Cardiac muscle cell (in vitro differentiated cells and primary cell): ENCODE measurements at regions not wholly inside any gene's neighbourhood (a gene's known extent, or its start where the extent isn't known, plus 50 kb on each side); places are given as distances from the start of the nearest gene placed in this dataset.

Source experiments
- DNase-seq, 2 donors: peaks; one replicate each; pipeline versions ENCODE4 v3.0.0 to v3.0.0-alpha.2; 2010 to 2017; ENCODE audit warnings: low read depth in 1 of 2, low spot score in 1 of 2
- H3K27ac ChIP-seq: fragments of 200-600 bp; sonication (generic); 2 replicates; pipeline ENCODE4 v1.5.1; 2016
- H3K27me3 ChIP-seq: fragments of 200-600 bp; sonication (generic); 2 replicates; pipeline ENCODE4 v1.6.0; 2016; ENCODE audit warnings: control low read depth
- H3K36me3 ChIP-seq: fragments of 200-600 bp; sonication (generic); 2 replicates; pipeline ENCODE4 v1.5.1; 2016; ENCODE audit warnings: control low read depth
- H3K4me1 ChIP-seq: fragments of 200-600 bp; sonication (generic); 2 replicates; pipeline ENCODE4 v1.8.1; 2017; ENCODE audit warnings: low read depth, mild to moderate bottlenecking, mixed run types
- H3K4me3 ChIP-seq: fragments of 200-600 bp; sonication (generic); 2 replicates; pipeline ENCODE4 v1.5.1; 2016; ENCODE audit warnings: mild to moderate bottlenecking
- H3K9me3 ChIP-seq: fragments of 200-600 bp; sonication (generic); 2 replicates; pipeline ENCODE4 v1.5.1; 2017; ENCODE audit warnings: low read depth, mild to moderate bottlenecking, control low read depth
- CTCF ChIP-seq: IDR thresholded peaks from 2 replicates; pipeline ENCODE4 v1.5.1; 2012; ENCODE audit warnings: low read depth, mild to moderate bottlenecking, low read length

DNA sequence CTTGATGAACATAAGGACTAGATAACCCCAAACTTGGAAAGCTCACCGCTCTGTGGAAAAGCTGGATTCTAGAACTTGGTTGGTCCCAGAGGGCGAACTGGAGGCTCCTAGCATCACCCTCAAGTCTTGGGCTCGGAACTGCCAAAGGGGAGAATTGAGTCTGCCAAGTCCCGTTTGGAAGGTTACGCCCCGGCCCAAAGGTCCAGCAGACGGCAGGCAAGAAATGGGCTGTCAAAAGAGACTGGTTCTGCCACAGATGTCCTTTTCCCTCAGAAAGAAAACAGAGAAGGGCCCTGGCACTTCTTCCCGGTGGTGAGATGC lies 182.2 kb downstream of the ANAPC1 start:
- H3K9me3 ChIP-seq, result no peaks in the 10 kb centered on the region
- no peaks in the 10 kb centered on the region for H3K36me3 ChIP-seq
- H3K4me1 ChIP-seq, result peaks cover 4% of the 10 kb centered on the region
- H3K27me3 ChIP-seq, result no peaks in the 10 kb centered on the region
- no peak overlapping the region for H3K27ac ChIP-seq
- no peak for DNase-seq
- TF ChIP-seq CTCF, result no peak
- H3K4me3 ChIP-seq, result no peak overlapping the region

GRCh38 chr2:111702119-111702803 lies 181.7 kb downstream of the ANAPC1 start:
- no peak overlapping the region for H3K27ac ChIP-seq
- peak; percentile 82 for TF ChIP-seq CTCF
- no peaks in the 10 kb centered on the region for H3K9me3 ChIP-seq
- peaks cover 4% of the 10 kb centered on the region for H3K4me1 ChIP-seq
- DNase-seq, result peak; percentile 56 to 80
- H3K36me3 ChIP-seq, result no peaks in the 10 kb centered on the region
- H3K27me3 ChIP-seq, result no peaks in the 10 kb centered on the region
- H3K4me3 ChIP-seq, result no peak overlapping the region

GRCh38 chr2:111702804-111703196 lies 181.2 kb downstream of the ANAPC1 start:
- Histone ChIP-seq H3K4me1 (peaks cover 4% of the 10 kb centered on the region), H3K36me3 (no peaks in the 10 kb centered on the region), H3K27ac (no peak overlapping the region), H3K9me3 (no peaks in the 10 kb centered on the region), H3K27me3 (no peaks in the 10 kb centered on the region), H3K4me3 (no peak overlapping the region)
- no peak for DNase-seq
- TF ChIP-seq CTCF, result no peak

GRCh38 chr2:111703759-111704158 lies 180.2 kb downstream of the ANAPC1 start:
- Histone ChIP-seq H3K4me1 (peaks cover 3% of the 10 kb centered on the region), H3K27ac (no peak overlapping the region), H3K9me3 (no peaks in the 10 kb centered on the region), H3K4me3 (no peak overlapping the region), H3K36me3 (no peaks in the 10 kb centered on the region), H3K27me3 (no peaks in the 10 kb centered on the region)
- no peak for TF ChIP-seq CTCF
- DNase-seq, result no peak

DNA sequence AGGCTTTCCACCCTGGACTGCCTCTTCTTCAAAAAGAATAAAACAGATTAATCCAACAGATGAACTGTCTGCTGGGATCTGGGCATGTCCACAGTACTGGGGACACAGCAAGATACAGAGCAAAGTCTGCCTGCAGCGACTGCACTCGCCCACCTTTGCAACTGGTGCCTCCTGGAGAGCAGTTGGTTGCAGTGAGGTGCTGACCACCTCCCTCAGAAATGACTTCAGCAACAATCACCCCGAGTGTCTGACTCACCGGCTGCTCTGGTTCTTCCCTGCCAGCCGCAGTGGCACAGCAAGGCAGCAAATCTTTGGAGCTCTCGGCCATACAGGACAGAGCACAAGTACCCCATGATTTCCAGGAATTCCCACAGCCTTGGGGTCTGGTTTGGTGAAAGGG lies 179.7 kb downstream of the ANAPC1 start:
- Histone ChIP-seq H3K36me3 (no peaks in the 10 kb centered on the region), H3K27me3 (no peaks in the 10 kb centered on the region), H3K9me3 (no peaks in the 10 kb centered on the region), H3K4me3 (no peak overlapping the region), H3K27ac (no peak overlapping the region), H3K4me1 (no peaks in the 10 kb centered on the region)
- peak in 1 of 2 donors; percentile 35 for DNase-seq
- TF ChIP-seq CTCF, result no peak

- H3K36me3 ChIP-seq, result no peaks in the 10 kb centered on the region
- no peaks in the 10 kb centered on the region for H3K4me1 ChIP-seq
- no peak for DNase-seq
- no peaks in the 10 kb centered on the region for H3K9me3 ChIP-seq
- H3K27me3 ChIP-seq, result no peaks in the 10 kb centered on the region
- no peak overlapping the region for H3K27ac ChIP-seq
- no peak for TF ChIP-seq CTCF
- H3K4me3 ChIP-seq, result no peak overlapping the region
These were observed 178.8 kb downstream of the ANAPC1 start for GRCh38 chr2:111705239-111705638.
